IPS-18a (cell line): ENCODE measurements at regions not wholly inside any gene's neighbourhood (a gene's known extent, or its start where the extent isn't known, plus 50 kb on each side); places are given as distances from the start of the nearest gene placed in this dataset.

Source experiments
- H3K27ac ChIP-seq: one replicate; pipeline ENCODE4 v1.5.1; 2013; ENCODE audit warnings: low read length
- H3K27me3 ChIP-seq: one replicate; pipeline ENCODE4 v1.6.1; 2013; ENCODE audit warnings: mild to moderate bottlenecking, low read length; ENCODE audit not compliant: control insufficient read depth, insufficient read depth
- H3K36me3 ChIP-seq: one replicate; pipeline ENCODE4 v1.6.1; 2013; ENCODE audit warnings: low read depth, low read length; ENCODE audit not compliant: control insufficient read depth
- H3K4me1 ChIP-seq: one replicate; pipeline ENCODE4 v1.6.1; 2013; ENCODE audit warnings: low read depth, low read length; ENCODE audit not compliant: control insufficient read depth
- H3K4me3 ChIP-seq: one replicate; pipeline ENCODE4 v1.5.1; 2013; ENCODE audit warnings: low read length
- H3K9ac ChIP-seq: one replicate; pipeline ENCODE4 v1.6.1; 2013; ENCODE audit warnings: mild to moderate bottlenecking, low read length, moderate library complexity
- H3K9me3 ChIP-seq: one replicate; pipeline ENCODE4 v1.6.1; 2013; ENCODE audit warnings: low read depth, low read length; ENCODE audit not compliant: control insufficient read depth

DNA sequence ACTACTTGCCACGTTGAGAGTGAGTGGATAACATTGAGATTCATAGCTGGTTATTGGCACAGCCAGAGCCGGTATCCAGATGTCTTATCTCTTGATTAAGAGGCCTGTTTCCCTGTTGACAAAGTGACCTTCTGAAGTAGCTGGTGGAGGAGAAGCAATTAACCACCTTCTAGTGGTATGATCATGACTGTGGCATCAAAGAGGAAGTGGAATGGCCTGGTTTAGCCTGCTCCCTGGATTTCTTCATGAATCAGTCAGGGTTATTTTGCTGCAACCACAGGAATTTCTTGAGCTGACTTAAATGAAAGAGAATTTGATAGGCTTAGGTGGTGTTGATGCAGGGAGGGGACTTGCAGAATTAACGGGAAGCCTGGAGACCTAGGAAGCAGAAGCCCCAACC is 398.3 kb downstream of the MFSD1 start:
- H3K4me1 ChIP-seq: peaks cover 4% of the 10 kb centered on the region
- no peaks in the 10 kb centered on the region for H3K36me3 ChIP-seq

DNA sequence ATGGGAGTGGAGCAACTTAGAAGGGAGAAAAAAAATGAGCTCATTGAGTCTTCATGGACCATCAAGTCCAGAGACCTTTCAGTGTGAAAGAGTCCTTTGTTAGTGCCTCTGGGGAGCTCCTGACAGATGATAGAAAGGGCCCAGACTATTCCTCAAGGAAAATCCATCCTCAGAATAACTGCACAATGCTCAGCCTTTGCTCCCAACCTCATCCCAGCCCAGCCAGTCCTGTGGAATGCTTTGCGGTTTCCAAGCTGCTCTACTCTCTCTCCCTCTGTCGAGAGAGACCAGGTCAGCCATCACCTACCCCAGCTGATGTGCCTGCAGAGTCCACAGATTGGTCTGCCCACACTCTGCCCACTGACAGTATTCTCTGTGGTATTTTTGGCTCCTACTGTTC is 406.2 kb downstream of the MFSD1 start:
- H3K36me3 ChIP-seq: no peaks in the 10 kb centered on the region
- H3K27ac ChIP-seq: no peak overlapping the region
- no peaks in the 10 kb centered on the region for H3K4me1 ChIP-seq
- H3K4me3 ChIP-seq: no peak overlapping the region
- no peaks in the 10 kb centered on the region for H3K27me3 ChIP-seq
- no peak overlapping the region for H3K9ac ChIP-seq
- no peaks in the 10 kb centered on the region for H3K9me3 ChIP-seq

More for the DNA sequence above, 398.3 kb downstream of the MFSD1 start:
- H3K9me3 ChIP-seq: no peaks in the 10 kb centered on the region
- H3K9ac ChIP-seq: no peak overlapping the region
- no peaks in the 10 kb centered on the region for H3K27me3 ChIP-seq
- no peak overlapping the region for H3K27ac ChIP-seq
- H3K4me3 ChIP-seq: no peak overlapping the region

DNA sequence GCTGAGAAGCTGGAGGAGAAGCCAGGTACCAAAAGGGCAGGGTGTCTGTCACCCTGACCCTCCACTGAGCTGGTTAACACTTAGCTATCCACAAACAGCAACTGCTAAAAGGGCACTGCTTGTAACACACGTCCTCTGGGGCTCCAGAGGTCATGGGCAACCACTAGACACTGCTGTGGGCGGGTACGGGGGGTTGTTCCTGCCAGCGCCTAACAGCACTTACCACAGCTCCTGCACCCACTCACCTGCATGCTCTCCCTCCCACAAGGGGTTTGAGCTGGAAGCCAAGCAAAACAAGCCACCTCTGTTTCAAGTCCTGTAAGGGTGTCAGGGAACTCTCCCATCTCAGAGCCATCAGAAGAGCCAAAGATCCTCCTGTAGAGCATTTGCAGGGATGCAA is 407.6 kb downstream of the MFSD1 start:
- Histone ChIP-seq H3K36me3 (no peaks in the 10 kb centered on the region), H3K9me3 (no peaks in the 10 kb centered on the region), H3K9ac (no peak overlapping the region), H3K4me1 (no peaks in the 10 kb centered on the region), H3K27ac (no peak overlapping the region), H3K27me3 (no peaks in the 10 kb centered on the region), H3K4me3 (no peak overlapping the region)

DNA sequence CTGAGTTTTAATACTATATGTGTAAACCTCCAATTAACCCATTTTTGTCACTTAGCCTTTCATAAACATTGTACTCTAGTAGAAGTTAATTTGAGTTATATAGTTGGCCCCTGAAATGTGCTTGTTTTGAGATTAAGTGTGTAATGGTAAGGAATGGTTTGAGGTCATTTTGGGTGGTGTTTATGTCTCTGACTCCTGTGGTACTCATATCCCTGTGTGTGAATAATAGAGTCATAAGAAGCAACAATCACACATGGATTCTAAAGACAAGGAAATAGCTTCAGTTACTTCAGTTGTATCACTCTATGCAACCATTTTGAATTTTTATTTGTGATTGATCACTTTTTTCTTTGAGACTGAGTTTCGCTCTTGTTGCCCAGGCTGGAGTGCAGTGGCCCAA is 408.5 kb downstream of the MFSD1 start:
- Histone ChIP-seq H3K4me3 (no peak overlapping the region), H3K36me3 (no peaks in the 10 kb centered on the region), H3K27me3 (no peaks in the 10 kb centered on the region), H3K9me3 (no peaks in the 10 kb centered on the region), H3K9ac (no peak overlapping the region), H3K4me1 (no peaks in the 10 kb centered on the region), H3K27ac (no peak overlapping the region)

DNA sequence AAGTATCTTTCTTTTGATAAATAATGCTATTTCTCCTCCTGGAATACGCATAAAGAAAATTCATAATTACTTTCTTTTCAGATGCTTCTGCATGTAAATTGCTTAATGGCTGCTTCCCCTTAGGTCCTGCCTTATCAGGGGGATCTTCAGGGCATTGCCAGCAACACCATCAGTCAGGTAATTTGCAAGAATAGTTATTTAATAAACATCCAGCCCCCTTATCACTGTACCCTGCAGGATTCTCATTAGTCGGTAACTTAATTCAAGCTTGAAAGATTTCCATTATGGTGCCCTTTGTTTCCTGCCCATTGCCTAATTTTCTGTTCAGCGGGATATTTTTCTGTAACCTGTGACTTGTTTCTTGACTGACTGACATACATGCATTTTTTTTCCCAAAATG is 414.5 kb downstream of the MFSD1 start:
- H3K36me3 ChIP-seq: no peaks in the 10 kb centered on the region
- no peaks in the 10 kb centered on the region for H3K4me1 ChIP-seq
- no peaks in the 10 kb centered on the region for H3K9me3 ChIP-seq
- H3K9ac ChIP-seq: no peak overlapping the region
- H3K4me3 ChIP-seq: no peak overlapping the region
- no peaks in the 10 kb centered on the region for H3K27me3 ChIP-seq
- no peak overlapping the region for H3K27ac ChIP-seq

DNA sequence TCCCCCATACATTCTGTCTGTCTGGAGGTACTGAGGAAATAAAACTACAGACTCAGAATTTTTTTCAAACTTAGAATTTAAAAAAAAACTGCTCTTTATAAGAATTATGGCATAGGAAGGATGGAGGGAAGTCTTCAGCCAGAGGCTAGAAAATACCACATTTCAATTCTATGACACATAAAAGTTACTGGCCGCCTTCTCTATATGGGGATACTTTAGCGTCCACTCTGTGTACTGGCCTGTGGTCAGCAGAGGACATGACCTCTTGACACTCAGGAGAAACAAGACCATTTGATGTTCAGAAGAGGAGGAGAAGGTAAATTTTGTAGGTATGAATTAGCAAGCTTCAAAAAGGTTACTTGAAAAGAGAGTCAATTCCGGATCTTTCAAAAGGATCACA is 417.4 kb downstream of the MFSD1 start:
- Histone ChIP-seq H3K36me3 (no peaks in the 10 kb centered on the region), H3K27ac (no peak overlapping the region), H3K9ac (no peak overlapping the region), H3K4me1 (no peaks in the 10 kb centered on the region), H3K27me3 (no peaks in the 10 kb centered on the region), H3K9me3 (no peaks in the 10 kb centered on the region), H3K4me3 (no peak overlapping the region)

DNA sequence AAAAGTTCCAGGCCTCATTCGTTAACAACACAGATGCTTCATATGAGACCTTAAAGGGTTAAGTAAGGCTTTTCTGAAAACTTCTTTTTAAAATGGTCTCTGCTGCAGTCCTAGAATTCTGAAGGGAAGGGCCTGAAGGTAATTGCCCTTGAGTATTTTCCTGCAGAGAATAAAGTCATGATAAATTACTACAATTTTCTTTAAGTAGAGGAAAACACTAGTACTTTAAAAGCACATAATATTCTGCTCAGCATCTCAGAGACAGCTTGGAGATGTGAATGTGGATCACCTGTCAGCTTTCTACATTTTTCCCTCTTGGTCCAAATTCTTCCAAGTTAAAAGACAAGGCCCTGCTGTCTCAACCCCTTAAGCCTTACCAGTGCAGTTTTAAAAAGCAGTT is 419.5 kb downstream of the MFSD1 start:
- no peaks in the 10 kb centered on the region for H3K27me3 ChIP-seq
- no peak overlapping the region for H3K9ac ChIP-seq

DNA sequence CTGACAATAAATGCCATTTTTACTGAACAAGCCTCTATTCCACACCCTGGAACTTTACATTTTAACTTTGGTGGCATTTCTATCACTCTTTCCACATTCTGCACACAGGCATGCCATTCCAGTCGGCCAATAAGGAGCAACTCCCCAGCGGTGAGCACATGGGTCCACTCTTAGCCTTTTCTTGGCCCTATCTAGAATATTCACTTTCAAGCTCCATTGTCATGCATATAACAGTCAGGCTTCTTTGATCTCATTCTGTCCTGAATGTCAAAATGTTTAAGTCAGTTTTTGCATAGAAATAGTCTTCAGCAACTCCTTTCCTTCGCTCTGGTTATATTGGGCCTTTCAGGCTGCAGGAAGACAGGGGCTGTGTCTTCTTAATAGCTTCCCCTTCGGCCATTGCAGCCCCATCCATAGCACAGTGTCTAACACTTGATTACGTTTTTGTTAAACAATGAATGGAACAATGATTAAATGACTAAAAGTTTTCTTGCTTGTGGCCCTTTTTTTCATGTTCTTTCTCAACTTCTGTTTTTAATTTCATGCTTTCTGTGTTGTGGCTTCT is 427.3 kb downstream of the MFSD1 start:
- Histone ChIP-seq H3K9ac (no peak overlapping the region), H3K27ac (no peak overlapping the region), H3K36me3 (no peaks in the 10 kb centered on the region), H3K27me3 (no peaks in the 10 kb centered on the region), H3K9me3 (no peaks in the 10 kb centered on the region), H3K4me1 (no peaks in the 10 kb centered on the region), H3K4me3 (no peak overlapping the region)

More for the DNA sequence above, 419.5 kb downstream of the MFSD1 start:
- H3K36me3 ChIP-seq: no peaks in the 10 kb centered on the region
- H3K4me1 ChIP-seq: no peaks in the 10 kb centered on the region
- H3K9me3 ChIP-seq: no peaks in the 10 kb centered on the region
- no peak overlapping the region for H3K27ac ChIP-seq
- H3K4me3 ChIP-seq: no peak overlapping the region

DNA sequence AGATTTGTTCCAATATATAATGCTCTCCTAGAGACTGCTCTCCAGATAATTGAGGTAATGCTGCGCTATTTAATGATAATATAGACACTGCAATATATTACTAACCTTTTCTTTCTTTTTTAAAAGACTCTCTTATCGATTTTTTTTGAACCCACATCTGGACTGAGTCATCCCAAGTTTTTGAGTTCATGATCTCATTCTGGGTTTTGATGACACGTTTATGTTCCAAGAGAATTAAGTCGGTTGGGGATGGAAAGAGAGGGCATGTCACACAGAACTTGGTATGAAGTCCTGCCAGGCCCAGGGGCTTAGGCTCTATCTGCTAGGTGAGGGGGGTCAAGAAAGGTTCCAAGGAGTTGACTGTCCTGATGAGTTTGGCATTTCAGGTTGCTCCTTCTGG is 431.1 kb downstream of the MFSD1 start:
- H3K36me3 ChIP-seq: no peaks in the 10 kb centered on the region
- H3K4me1 ChIP-seq: peaks cover 5% of the 10 kb centered on the region
- H3K9ac ChIP-seq: no peak overlapping the region
- no peaks in the 10 kb centered on the region for H3K27me3 ChIP-seq
- no peak overlapping the region for H3K27ac ChIP-seq
- no peak overlapping the region for H3K4me3 ChIP-seq
- H3K9me3 ChIP-seq: no peaks in the 10 kb centered on the region

DNA sequence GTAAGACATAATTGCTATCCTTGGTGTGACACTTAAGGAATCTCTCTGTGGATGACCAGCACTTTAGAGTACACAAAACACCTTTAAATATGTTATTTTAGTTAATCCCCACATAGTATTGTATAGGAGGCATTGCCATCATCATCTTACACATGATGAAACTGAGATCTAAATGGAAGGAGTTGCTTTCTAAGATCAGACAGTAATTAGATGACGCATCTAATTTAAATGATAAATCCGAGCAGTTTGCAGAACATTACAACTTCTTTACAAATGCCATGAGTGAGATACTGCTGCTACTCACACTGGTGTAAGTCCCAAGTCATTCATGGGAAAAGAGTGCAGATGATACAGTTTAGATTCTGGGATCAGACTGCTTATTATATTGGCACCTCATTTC is 431.9 kb downstream of the MFSD1 start:
- Histone ChIP-seq H3K4me1 (peaks cover 5% of the 10 kb centered on the region), H3K27me3 (no peaks in the 10 kb centered on the region)

DNA sequence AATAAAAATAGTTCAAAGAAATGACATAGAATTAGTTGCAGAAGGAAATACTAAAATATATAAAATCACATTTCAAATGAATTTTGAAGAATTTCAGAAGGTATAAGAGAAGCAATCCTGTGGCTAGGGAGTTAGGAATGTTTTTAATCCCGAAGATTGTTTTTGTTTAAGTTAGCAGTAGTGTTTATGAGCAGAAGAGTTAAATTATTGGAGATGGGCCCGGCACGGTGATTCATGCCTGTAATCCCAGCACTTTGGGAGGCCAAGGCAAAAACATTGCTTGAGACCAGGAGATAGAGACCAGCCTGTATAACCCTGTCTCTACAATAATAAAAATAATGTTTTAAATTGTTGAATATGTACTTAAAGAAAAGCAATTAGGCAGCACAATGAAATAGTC is 432.5 kb downstream of the MFSD1 start:
- Histone ChIP-seq H3K4me3 (no peak overlapping the region), H3K27ac (no peak overlapping the region)

More for the DNA sequence above, 431.9 kb downstream of the MFSD1 start:
- no peak overlapping the region for H3K9ac ChIP-seq
- H3K9me3 ChIP-seq: no peaks in the 10 kb centered on the region
- H3K36me3 ChIP-seq: no peaks in the 10 kb centered on the region
- no peak overlapping the region for H3K4me3 ChIP-seq
- H3K27ac ChIP-seq: no peak overlapping the region

DNA sequence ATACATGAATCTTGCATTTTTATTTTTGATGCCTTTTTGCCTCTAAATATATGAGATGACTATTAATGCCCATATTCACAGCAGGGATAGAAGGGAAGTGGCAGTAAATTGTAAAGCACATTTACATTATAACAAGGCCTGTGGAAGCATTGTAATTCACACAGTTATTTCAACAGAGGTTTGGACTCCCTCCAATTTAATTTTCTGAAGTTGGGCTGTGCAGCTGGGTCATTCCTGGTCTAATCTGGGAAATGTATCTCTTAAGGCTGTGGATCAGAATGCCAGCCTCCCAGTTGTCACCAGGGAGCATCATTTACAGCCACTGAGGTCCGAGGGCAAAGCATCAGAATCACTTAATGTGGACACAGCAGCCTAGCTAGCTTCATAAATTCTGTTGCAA is 434.5 kb downstream of the MFSD1 start:
- Histone ChIP-seq H3K9me3 (no peaks in the 10 kb centered on the region), H3K4me3 (no peak overlapping the region), H3K9ac (no peak overlapping the region), H3K36me3 (no peaks in the 10 kb centered on the region), H3K27ac (no peak overlapping the region), H3K4me1 (peaks cover 5% of the 10 kb centered on the region), H3K27me3 (no peaks in the 10 kb centered on the region)

More for the DNA sequence above, 432.5 kb downstream of the MFSD1 start:
- Histone ChIP-seq H3K36me3 (no peaks in the 10 kb centered on the region), H3K9me3 (no peaks in the 10 kb centered on the region), H3K4me1 (peaks cover 5% of the 10 kb centered on the region), H3K27me3 (no peaks in the 10 kb centered on the region), H3K9ac (no peak overlapping the region)
